Thyroid gland (tissue), 4 donors: ENCODE measurements at regions not wholly inside any gene's neighbourhood (a gene's known extent, or its start where the extent isn't known, plus 50 kb on each side); places are given as distances from the start of the nearest gene placed in this dataset.

Experiments
- DNase-seq, 2 donors: peaks; one replicate each; pipeline ENCODE4 v3.0.0-alpha.2; 2019
- H3K27ac ChIP-seq, 3 donors: fragments of 200-600 bp; sonication (generic); 1 replicate in 2 of 3; 2 replicates in 1 of 3; pipeline ENCODE4 v1.5.1; 2016 to 2019; ENCODE audit warnings: mild to moderate bottlenecking in 1 of 3, moderate library complexity in 1 of 3
- H3K27me3 ChIP-seq: fragments of 200-600 bp; sonication (generic); one replicate; pipeline ENCODE4 v1.5.1; 2019
- H3K36me3 ChIP-seq, 2 donors: fragments of 200-600 bp; sonication (generic); one replicate each; pipeline ENCODE4 v1.5.1; 2016 to 2019
- H3K4me1 ChIP-seq, 2 donors: fragments of 200-600 bp; sonication (generic); one replicate each; pipeline ENCODE4 v1.5.1; 2017 to 2019
- H3K4me3 ChIP-seq, 3 donors: fragments of 200-600 bp; sonication (generic); replicated peaks in 1 of 3; 1 replicate in 2 of 3; 2 replicates in 1 of 3; pipeline ENCODE4 v1.5.1; 2016; ENCODE audit warnings: mild to moderate bottlenecking in 1 of 3
- H3K9me3 ChIP-seq: fragments of 200-600 bp; sonication (generic); one replicate; pipeline ENCODE4 v1.5.1; 2017
- CTCF ChIP-seq, 6 experiments: fragments of 200-600 bp in 3 of 6; fragments of 450-650 bp in 3 of 6; sonication (generic) in 3 of 6; IDR thresholded peaks; one replicate each; pipeline ENCODE4 v1.5.1; 2016 to 2019; ENCODE audit warnings: antibody characterized with exemption in 6 of 6, mild to moderate bottlenecking in 2 of 6, inconsistent platforms in 1 of 6, moderate library complexity in 1 of 6
- POLR2A ChIP-seq, 2 donors: fragments of 450-650 bp; IDR thresholded peaks; one replicate each; pipeline ENCODE4 v1.6.1; 2017; ENCODE audit warnings: antibody characterized with exemption in 2 of 2, mild to moderate bottlenecking in 2 of 2, moderate library complexity in 1 of 2
- WGBS, 2 donors: methylation state at CpG; one replicate each; pipeline ENCODE4 v1.1.5; 2017; 5-methylcytosine and 5-hydroxymethylcytosine counted together
- intact Hi-C: fragments of 100-400 bp; cut with DNase I; formaldehyde crosslinking; loops from one replicate; pipeline ENCODE4 v1.15.1; 2023

GRCh38 chr2:116645155-116645554, 1169.3 kb upstream of the DDX18 start:
- WGBS, 2 donors: 74 to 87% methylated on average over 1 of the region's 1 CpG
- Histone ChIP-seq H3K4me1 (no peaks in the 10 kb centered on the region), H3K4me3 (no peak overlapping the region), H3K27ac (no peak overlapping the region), H3K9me3 (no peaks in the 10 kb centered on the region), H3K27me3 (no peaks in the 10 kb centered on the region), H3K36me3 (no peaks in the 10 kb centered on the region)
- intact Hi-C loops: no loop called here
- DNase-seq: no peak
- TF ChIP-seq CTCF (IDR thresholded peaks at IDR 0.05): no peak
- TF ChIP-seq POLR2A (IDR thresholded peaks at IDR 0.05): no peak

- no peak overlapping the region for H3K27ac ChIP-seq
- DNase-seq: no peak
- H3K36me3 ChIP-seq: no peaks in the 10 kb centered on the region
- intact Hi-C loops: no loop called here
- no peak for TF ChIP-seq CTCF (IDR thresholded peaks at IDR 0.05)
- TF ChIP-seq POLR2A (IDR thresholded peaks at IDR 0.05): no peak
- no peaks in the 10 kb centered on the region for H3K4me1 ChIP-seq
- WGBS, 2 donors: 90 to 95% methylated on average over 1 of the region's 1 CpG
- H3K4me3 ChIP-seq: no peak overlapping the region
- H3K27me3 ChIP-seq: no peaks in the 10 kb centered on the region
- H3K9me3 ChIP-seq: no peaks in the 10 kb centered on the region
Observed at GRCh38 chr2:116668691-116669090, 1145.8 kb upstream of the DDX18 start.

GRCh38 chr2:116669782-116670181, 1144.7 kb upstream of the DDX18 start:
- no peak for DNase-seq
- intact Hi-C loops: no loop called here
- no peaks in the 10 kb centered on the region for H3K9me3 ChIP-seq
- TF ChIP-seq POLR2A (IDR thresholded peaks at IDR 0.05): no peak
- TF ChIP-seq CTCF (IDR thresholded peaks at IDR 0.05): no peak
- no peak overlapping the region for H3K27ac ChIP-seq
- WGBS, 2 donors: 78 to 82% methylated on average over 2 of the region's 2 CpGs
- H3K27me3 ChIP-seq: no peaks in the 10 kb centered on the region
- no peaks in the 10 kb centered on the region for H3K4me1 ChIP-seq
- H3K36me3 ChIP-seq: no peaks in the 10 kb centered on the region
- H3K4me3 ChIP-seq: no peak overlapping the region

GRCh38 chr2:116674188-116674587, 1140.3 kb upstream of the DDX18 start:
- Histone ChIP-seq H3K27me3 (no peaks in the 10 kb centered on the region), H3K4me1 (no peaks in the 10 kb centered on the region), H3K4me3 (no peak overlapping the region), H3K9me3 (no peaks in the 10 kb centered on the region), H3K27ac (no peak overlapping the region), H3K36me3 (no peaks in the 10 kb centered on the region)
- no peak for TF ChIP-seq CTCF (IDR thresholded peaks at IDR 0.05)
- TF ChIP-seq POLR2A (IDR thresholded peaks at IDR 0.05): no peak
- intact Hi-C loops: no loop called here
- no peak for DNase-seq

GRCh38 chr2:116676776-116677175, 1137.7 kb upstream of the DDX18 start:
- TF ChIP-seq POLR2A (IDR thresholded peaks at IDR 0.05) (no peak), CTCF (IDR thresholded peaks at IDR 0.05) (no peak)
- Histone ChIP-seq H3K36me3 (no peaks in the 10 kb centered on the region), H3K27me3 (no peaks in the 10 kb centered on the region), H3K9me3 (no peaks in the 10 kb centered on the region), H3K4me3 (no peak overlapping the region), H3K27ac (no peak overlapping the region), H3K4me1 (no peaks in the 10 kb centered on the region)
- 82 to 88% methylated on average over 2 of the region's 2 CpGs for WGBS, 2 donors
- no peak for DNase-seq
- intact Hi-C loops: no loop called here
